Esophagus muscularis mucosa (tissue), 4 donors: ENCODE measurements at regions not wholly inside any gene's neighbourhood (a gene's known extent, or its start where the extent isn't known, plus 50 kb on each side); places are given as distances from the start of the nearest gene placed in this dataset.

Source experiments
- EP300 ChIP-seq: sonication (generic); formaldehyde crosslinking; IDR thresholded peaks from one replicate; pipeline ENCODE4 v1.6.1; 2017; ENCODE audit warnings: antibody characterized with exemption
- POLR2A ChIP-seq: fragments of 450-650 bp; IDR thresholded peaks from one replicate; pipeline ENCODE4 v1.6.1; 2017; ENCODE audit warnings: antibody characterized with exemption, moderate library complexity, mild to moderate bottlenecking, low read depth
- TF ChIP-seq, protein P1 (sequence below), 3 experiments: fragments of 200-600 bp in 2 of 3; fragments of 450-650 bp in 1 of 3; sonication (generic) in 2 of 3; IDR thresholded peaks; one replicate each; pipeline ENCODE4 v1.5.1; 2017 to 2019; ENCODE audit warnings: antibody characterized with exemption in 3 of 3, mild to moderate bottlenecking in 2 of 3, moderate library complexity in 1 of 3

DNA sequence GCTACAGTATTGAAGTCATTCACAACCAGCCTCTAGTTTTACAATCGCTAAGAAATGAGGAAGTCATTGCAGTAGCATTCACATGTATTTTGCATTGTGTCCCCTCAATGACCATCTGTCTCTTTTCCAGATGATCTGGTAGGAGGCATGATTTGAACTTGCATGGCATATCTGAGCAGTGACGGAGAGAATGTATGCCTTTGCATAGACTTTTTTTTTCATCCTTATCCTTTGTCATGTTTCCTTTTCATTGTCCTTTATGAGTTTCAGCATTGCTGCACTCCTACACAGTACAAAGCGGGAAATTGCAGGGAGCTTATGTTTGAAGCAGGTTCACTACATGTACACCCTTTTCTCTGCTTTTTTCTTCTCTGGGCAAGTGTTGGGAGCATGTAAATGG lies 516.4 kb upstream of the GRIA3 start:
- TF ChIP-seq EP300 (no peak), POLR2A (no peak)
- TF ChIP-seq, protein P1, sequence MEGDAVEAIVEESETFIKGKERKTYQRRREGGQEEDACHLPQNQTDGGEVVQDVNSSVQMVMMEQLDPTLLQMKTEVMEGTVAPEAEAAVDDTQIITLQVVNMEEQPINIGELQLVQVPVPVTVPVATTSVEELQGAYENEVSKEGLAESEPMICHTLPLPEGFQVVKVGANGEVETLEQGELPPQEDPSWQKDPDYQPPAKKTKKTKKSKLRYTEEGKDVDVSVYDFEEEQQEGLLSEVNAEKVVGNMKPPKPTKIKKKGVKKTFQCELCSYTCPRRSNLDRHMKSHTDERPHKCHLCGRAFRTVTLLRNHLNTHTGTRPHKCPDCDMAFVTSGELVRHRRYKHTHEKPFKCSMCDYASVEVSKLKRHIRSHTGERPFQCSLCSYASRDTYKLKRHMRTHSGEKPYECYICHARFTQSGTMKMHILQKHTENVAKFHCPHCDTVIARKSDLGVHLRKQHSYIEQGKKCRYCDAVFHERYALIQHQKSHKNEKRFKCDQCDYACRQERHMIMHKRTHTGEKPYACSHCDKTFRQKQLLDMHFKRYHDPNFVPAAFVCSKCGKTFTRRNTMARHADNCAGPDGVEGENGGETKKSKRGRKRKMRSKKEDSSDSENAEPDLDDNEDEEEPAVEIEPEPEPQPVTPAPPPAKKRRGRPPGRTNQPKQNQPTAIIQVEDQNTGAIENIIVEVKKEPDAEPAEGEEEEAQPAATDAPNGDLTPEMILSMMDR (IDR thresholded peaks at IDR 0.05), result no peak
